SKM-1 treated with dmso at 0.1 percent for 144 hours (cell line): ENCODE measurements at regions not wholly inside any gene's neighbourhood (a gene's known extent, or its start where the extent isn't known, plus 50 kb on each side); places are given as distances from the start of the nearest gene placed in this dataset.

Source experiments
- DNase-seq: peaks from one replicate; lab custom pipeline; 2025; ENCODE audit not compliant: unreplicated experiment; lab: John Stamatoyannopoulos, UW

- no peak for DNase-seq
These were observed 267.1 kb upstream of the TMTC4 start for GRCh38 chr13:100941377-100942368.

- no peak for DNase-seq
These were observed 266.1 kb upstream of the TMTC4 start for GRCh38 chr13:100940658-100941057.

- DNase-seq: no peak
These were observed 259.2 kb upstream of the TMTC4 start for GRCh38 chr13:100933841-100934240.

GRCh38 chr13:100922599-100922998 is 248.0 kb upstream of the TMTC4 start:
- no peak for DNase-seq

GRCh38 chr13:100921139-100921538 is 246.5 kb upstream of the TMTC4 start:
- no peak for DNase-seq

- no peak for DNase-seq
These were observed 242.4 kb upstream of the TMTC4 start for GRCh38 chr13:100917011-100917410.

- DNase-seq: no peak
These were observed 238.5 kb upstream of the TMTC4 start for GRCh38 chr13:100913143-100913542.

GRCh38 chr13:100904293-100904976 is 229.8 kb upstream of the TMTC4 start:
- no peak for DNase-seq

- DNase-seq: no peak
These were observed 225.2 kb upstream of the TMTC4 start for GRCh38 chr13:100899720-100900316.

- no peak for DNase-seq
These were observed 223.8 kb upstream of the TMTC4 start for GRCh38 chr13:100898431-100898830.

- DNase-seq: no peak
These were observed 221.1 kb upstream of the TMTC4 start for GRCh38 chr13:100895651-100896050.

- DNase-seq: no peak
These were observed 218.4 kb upstream of the TMTC4 start for GRCh38 chr13:100892981-100893380.

GRCh38 chr13:100890645-100891044 is 216.1 kb upstream of the TMTC4 start:
- DNase-seq: no peak

GRCh38 chr13:100887729-100888151 is 213.1 kb upstream of the TMTC4 start:
- DNase-seq: no peak

- no peak for DNase-seq
These were observed 208.9 kb upstream of the TMTC4 start for GRCh38 chr13:100883453-100883852.

GRCh38 chr13:100881291-100881864 is 206.8 kb upstream of the TMTC4 start:
- no peak for DNase-seq

GRCh38 chr13:100880166-100880565 is 205.6 kb upstream of the TMTC4 start:
- DNase-seq: no peak

GRCh38 chr13:100879255-100879654 is 204.7 kb upstream of the TMTC4 start:
- DNase-seq: no peak

GRCh38 chr13:100876044-100876403 is 201.4 kb upstream of the TMTC4 start:
- no peak for DNase-seq

- no peak for DNase-seq
These were observed 200.9 kb upstream of the TMTC4 start for GRCh38 chr13:100875392-100876043.

GRCh38 chr13:100872761-100873160 is 198.2 kb upstream of the TMTC4 start:
- no peak for DNase-seq
